Thyroid gland (tissue), 4 donors: ENCODE measurements at regions not wholly inside any gene's neighbourhood (a gene's known extent, or its start where the extent isn't known, plus 50 kb on each side); places are given as distances from the start of the nearest gene placed in this dataset.
"Not testable (repeated sequence)": the region's sequence is repeated elsewhere in the genome, so short reads cannot be mapped to it uniquely, and the experiment has no call there.

ENCODE experiments used
- DNase-seq, 2 donors: peaks; one replicate each; pipeline ENCODE4 v3.0.0-alpha.2; 2019
- H3K27ac ChIP-seq, 3 donors: fragments of 200-600 bp; sonication (generic); 1 replicate in 2 of 3; 2 replicates in 1 of 3; pipeline ENCODE4 v1.5.1; 2016 to 2019; ENCODE audit warnings: mild to moderate bottlenecking in 1 of 3, moderate library complexity in 1 of 3
- H3K27me3 ChIP-seq: fragments of 200-600 bp; sonication (generic); one replicate; pipeline ENCODE4 v1.5.1; 2019
- H3K36me3 ChIP-seq, 2 donors: fragments of 200-600 bp; sonication (generic); one replicate each; pipeline ENCODE4 v1.5.1; 2016 to 2019
- H3K4me1 ChIP-seq, 2 donors: fragments of 200-600 bp; sonication (generic); one replicate each; pipeline ENCODE4 v1.5.1; 2017 to 2019
- H3K4me3 ChIP-seq, 3 donors: fragments of 200-600 bp; sonication (generic); replicated peaks in 1 of 3; 1 replicate in 2 of 3; 2 replicates in 1 of 3; pipeline ENCODE4 v1.5.1; 2016; ENCODE audit warnings: mild to moderate bottlenecking in 1 of 3
- H3K9me3 ChIP-seq: fragments of 200-600 bp; sonication (generic); one replicate; pipeline ENCODE4 v1.5.1; 2017
- POLR2A ChIP-seq, 2 donors: fragments of 450-650 bp; IDR thresholded peaks; one replicate each; pipeline ENCODE4 v1.6.1; 2017; ENCODE audit warnings: antibody characterized with exemption in 2 of 2, mild to moderate bottlenecking in 2 of 2, moderate library complexity in 1 of 2
- WGBS, 2 donors: methylation state at CpG; one replicate each; pipeline ENCODE4 v1.1.5; 2017; 5-methylcytosine and 5-hydroxymethylcytosine counted together
- intact Hi-C: fragments of 100-400 bp; cut with DNase I; formaldehyde crosslinking; loops from one replicate; pipeline ENCODE4 v1.15.1; 2023
- TF ChIP-seq, protein P1 (sequence below), 6 experiments: fragments of 200-600 bp in 3 of 6; fragments of 450-650 bp in 3 of 6; sonication (generic) in 3 of 6; IDR thresholded peaks; one replicate each; pipeline ENCODE4 v1.5.1; 2016 to 2019; ENCODE audit warnings: antibody characterized with exemption in 6 of 6, mild to moderate bottlenecking in 2 of 6, inconsistent platforms in 1 of 6, moderate library complexity in 1 of 6

DNA sequence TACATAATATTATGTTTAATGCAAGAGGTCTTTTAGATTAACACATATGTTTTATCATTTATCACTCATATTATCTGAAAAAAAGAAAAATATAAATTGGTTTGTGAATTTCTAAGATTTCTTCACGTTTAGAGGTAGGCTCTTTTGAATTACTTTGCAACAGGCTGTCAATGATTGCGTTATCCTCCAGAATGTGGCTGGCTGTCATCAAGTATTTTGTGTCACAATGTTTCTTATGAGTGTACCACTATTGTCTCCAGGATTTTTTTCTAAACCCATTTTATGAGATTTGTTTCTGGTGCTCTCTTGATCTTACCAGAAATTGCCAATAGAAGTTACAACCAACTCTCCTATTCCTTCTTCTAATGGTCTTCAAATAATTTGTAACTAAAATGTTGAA, 307.9 kb downstream of the DMAC1 start:
- no peak for TF ChIP-seq POLR2A (IDR thresholded peaks at IDR 0.05)
- Histone ChIP-seq H3K4me1 (no peaks in the 10 kb centered on the region), H3K4me3 (no peak overlapping the region), H3K9me3 (no peaks in the 10 kb centered on the region), H3K27ac (no peak overlapping the region), H3K36me3 (no peaks in the 10 kb centered on the region), H3K27me3 (no peaks in the 10 kb centered on the region)
- intact Hi-C loops, result no loop called here
- DNase-seq, result no peak
- 83 to 89% methylated on average over 2 of the region's 2 CpGs for WGBS, 2 donors

DNA sequence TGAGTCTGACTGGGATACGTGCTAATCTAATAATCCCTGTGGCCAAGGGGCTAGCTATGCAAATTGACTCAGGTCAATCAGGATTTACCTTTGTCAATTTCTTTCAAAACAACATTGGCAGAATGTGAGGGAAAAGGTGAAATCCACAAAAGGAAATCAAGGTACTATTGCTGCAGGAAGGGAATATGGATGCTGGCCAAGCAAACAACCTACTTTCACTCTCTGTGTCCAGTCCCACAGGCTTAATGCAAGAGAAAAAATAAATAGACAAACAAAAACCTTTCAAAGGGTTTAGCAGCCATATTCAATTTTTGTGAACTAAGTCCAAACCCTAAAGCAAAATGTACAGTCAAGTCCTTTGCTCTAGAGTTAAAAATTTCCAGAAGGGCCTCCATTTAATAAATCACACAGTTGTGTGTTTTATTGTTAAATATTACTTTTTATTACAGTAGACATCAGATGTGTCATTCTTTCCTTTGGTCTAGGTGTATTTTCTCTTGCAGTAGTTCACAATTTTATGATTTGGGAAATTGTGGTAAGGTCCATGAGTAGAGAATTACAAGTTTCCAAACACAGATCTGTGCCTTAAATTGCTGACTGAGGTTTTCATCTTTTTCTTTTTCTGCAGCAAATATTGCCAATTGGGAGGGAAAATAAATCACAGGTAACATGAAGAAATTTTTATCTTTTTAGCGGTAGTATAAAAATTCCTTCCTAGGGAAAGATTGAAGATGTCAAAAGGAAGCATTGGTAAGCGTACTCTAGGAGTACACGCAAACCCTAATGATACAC, 309.1 kb downstream of the DMAC1 start:
- WGBS, 2 donors, result 97 to 99% methylated on average over 4 of the region's 4 CpGs
- H3K27me3 ChIP-seq, result no peaks in the 10 kb centered on the region
- no peak overlapping the region for H3K4me3 ChIP-seq
- H3K9me3 ChIP-seq, result no peaks in the 10 kb centered on the region
- H3K27ac ChIP-seq, result no peak overlapping the region
- TF ChIP-seq POLR2A (IDR thresholded peaks at IDR 0.05), result no peak
- TF ChIP-seq, protein P1, sequence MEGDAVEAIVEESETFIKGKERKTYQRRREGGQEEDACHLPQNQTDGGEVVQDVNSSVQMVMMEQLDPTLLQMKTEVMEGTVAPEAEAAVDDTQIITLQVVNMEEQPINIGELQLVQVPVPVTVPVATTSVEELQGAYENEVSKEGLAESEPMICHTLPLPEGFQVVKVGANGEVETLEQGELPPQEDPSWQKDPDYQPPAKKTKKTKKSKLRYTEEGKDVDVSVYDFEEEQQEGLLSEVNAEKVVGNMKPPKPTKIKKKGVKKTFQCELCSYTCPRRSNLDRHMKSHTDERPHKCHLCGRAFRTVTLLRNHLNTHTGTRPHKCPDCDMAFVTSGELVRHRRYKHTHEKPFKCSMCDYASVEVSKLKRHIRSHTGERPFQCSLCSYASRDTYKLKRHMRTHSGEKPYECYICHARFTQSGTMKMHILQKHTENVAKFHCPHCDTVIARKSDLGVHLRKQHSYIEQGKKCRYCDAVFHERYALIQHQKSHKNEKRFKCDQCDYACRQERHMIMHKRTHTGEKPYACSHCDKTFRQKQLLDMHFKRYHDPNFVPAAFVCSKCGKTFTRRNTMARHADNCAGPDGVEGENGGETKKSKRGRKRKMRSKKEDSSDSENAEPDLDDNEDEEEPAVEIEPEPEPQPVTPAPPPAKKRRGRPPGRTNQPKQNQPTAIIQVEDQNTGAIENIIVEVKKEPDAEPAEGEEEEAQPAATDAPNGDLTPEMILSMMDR (IDR thresholded peaks at IDR 0.05), result no peak
- intact Hi-C loops, result no loop called here
- DNase-seq, result no peak
- no peaks in the 10 kb centered on the region for H3K36me3 ChIP-seq
- H3K4me1 ChIP-seq, result no peaks in the 10 kb centered on the region

DNA sequence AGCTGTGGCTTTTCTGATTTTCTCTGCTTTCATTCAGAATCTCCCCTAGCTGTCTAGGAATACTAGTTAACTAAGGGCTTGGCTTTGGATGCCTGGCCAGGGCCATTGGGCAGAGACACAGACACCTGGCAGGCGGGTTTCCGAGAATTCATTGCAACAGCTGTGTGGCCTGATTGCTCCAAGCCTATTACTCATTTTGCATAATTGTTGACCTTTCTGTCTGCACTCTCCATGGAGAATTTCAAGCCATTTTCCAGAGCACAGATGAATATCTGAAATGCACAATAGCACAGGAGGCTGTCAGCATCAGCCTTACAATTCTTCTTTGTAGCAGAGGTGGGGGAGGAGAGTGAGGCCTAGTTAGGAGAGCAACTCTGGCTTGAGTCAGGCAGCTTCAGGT, 310.5 kb downstream of the DMAC1 start:
- Histone ChIP-seq H3K27ac (no peak overlapping the region), H3K36me3 (no peaks in the 10 kb centered on the region), H3K4me1 (no peaks in the 10 kb centered on the region), H3K27me3 (no peaks in the 10 kb centered on the region), H3K4me3 (no peak overlapping the region), H3K9me3 (no peaks in the 10 kb centered on the region)
- TF ChIP-seq, protein P1 (IDR thresholded peaks at IDR 0.05), result no peak
- TF ChIP-seq POLR2A (IDR thresholded peaks at IDR 0.05), result no peak
- DNase-seq, result no peak
- intact Hi-C loops, result no loop called here
- WGBS, 2 donors, result 86 to 90% methylated on average over 2 of the region's 2 CpGs

DNA sequence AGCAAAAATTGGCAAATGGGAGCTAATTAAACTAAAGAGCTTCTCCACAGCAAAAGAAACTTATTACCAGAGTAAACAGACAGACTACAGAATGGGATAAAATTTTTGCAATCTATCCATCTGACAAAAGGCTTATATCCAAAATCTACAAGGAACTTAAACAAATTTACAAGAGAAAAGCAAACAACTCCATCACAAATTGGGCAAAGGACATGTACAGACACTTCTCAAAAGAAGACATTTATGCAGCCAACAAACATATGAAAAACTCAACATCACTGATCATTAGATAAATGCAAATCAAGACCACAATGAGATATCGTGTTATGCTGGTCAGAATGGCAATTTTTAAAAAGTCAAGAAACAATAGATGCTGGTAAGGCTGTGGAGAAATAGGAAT, 315.6 kb downstream of the DMAC1 start:
- intact Hi-C loops, H3K27ac ChIP-seq, H3K27me3 ChIP-seq, H3K4me3 ChIP-seq, DNase-seq, H3K36me3 ChIP-seq, H3K4me1 ChIP-seq, H3K9me3 ChIP-seq: not testable (repeated sequence)
- 78 to 84% methylated on average over 1 of the region's 1 CpG for WGBS, 2 donors

DNA sequence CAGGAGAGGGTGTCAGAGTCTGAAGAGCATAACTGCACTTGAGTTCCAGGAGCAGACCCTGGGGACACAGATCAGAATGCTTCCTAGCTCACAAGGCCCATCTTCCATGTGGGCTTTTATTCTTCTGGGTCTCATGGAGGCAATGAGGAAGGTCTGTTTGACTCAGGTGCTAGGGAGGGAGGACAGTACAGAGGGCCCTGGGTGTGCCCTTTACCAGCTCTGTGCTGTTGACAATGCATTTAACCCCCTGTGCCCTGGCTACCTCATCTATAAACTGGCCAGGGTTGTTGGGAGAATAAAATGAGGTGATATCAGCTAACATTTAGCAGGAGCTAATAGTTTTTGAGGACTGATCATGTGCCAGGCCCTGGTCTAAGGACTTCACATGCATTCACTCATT, 318.0 kb downstream of the DMAC1 start:
- DNase-seq, result no peak
- Histone ChIP-seq H3K27me3 (no peaks in the 10 kb centered on the region), H3K9me3 (no peaks in the 10 kb centered on the region), H3K4me3 (no peak overlapping the region), H3K27ac (no peak overlapping the region), H3K4me1 (no peaks in the 10 kb centered on the region), H3K36me3 (no peaks in the 10 kb centered on the region)
- intact Hi-C loops, result no loop called here
- TF ChIP-seq POLR2A (IDR thresholded peaks at IDR 0.05), result no peak
- TF ChIP-seq, protein P1 (IDR thresholded peaks at IDR 0.05), result no peak

DNA sequence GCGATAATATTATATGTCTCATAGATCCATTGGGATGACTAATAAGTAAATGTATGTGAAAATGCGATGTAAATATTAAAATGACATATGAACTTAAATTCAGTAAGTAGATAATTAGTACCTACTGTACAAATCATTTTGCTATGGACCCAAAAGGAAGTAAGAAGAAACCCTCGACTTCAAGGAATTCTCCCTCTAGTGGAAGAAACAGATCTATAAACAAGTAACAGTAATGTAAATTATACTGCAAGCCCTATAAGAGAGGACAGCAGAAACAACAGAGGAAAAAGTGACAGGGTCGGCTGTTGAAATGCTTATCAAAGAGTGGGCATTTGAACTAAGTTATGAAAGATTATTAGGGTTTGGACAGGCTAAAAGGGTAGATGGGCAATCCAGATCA, 320.3 kb downstream of the DMAC1 start:
- TF ChIP-seq POLR2A (IDR thresholded peaks at IDR 0.05), result no peak
- TF ChIP-seq, protein P1 (IDR thresholded peaks at IDR 0.05), result no peak
- no peak for DNase-seq
- intact Hi-C loops, result no loop called here

More for the DNA sequence above, 320.3 kb downstream of the DMAC1 start:
- Histone ChIP-seq H3K4me3 (no peak overlapping the region), H3K9me3 (no peaks in the 10 kb centered on the region), H3K36me3 (no peaks in the 10 kb centered on the region), H3K27me3 (no peaks in the 10 kb centered on the region), H3K27ac (no peak overlapping the region), H3K4me1 (no peaks in the 10 kb centered on the region)
- 86 to 89% methylated on average over 4 of the region's 4 CpGs for WGBS, 2 donors
